ENCODE measurements at regions not wholly inside any gene's neighbourhood (a gene's known extent, or its start where the extent isn't known, plus 50 kb on each side); places are given as distances from the start of the nearest gene placed in this dataset.

DNA sequence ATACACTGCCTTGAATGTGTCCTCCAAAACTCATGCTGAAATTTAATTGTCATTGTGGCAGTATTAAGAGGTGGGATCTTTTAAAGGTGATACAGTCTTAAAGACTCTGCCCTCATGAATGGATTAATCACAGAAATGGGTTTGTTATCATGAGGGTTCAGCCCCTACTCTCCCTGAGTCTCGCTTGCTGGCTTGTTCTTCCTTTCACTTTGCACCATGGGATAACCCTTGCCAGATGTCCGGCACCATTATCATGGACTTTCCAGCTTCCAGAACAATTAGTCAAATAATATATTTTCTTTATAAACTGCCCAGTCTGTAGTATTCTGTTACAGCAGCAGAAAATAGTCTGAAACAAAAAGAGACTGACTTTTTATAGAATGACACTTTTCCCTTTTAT is 67.9 kb upstream of the TENT5A start:
- TF ChIP-seq, protein P1, sequence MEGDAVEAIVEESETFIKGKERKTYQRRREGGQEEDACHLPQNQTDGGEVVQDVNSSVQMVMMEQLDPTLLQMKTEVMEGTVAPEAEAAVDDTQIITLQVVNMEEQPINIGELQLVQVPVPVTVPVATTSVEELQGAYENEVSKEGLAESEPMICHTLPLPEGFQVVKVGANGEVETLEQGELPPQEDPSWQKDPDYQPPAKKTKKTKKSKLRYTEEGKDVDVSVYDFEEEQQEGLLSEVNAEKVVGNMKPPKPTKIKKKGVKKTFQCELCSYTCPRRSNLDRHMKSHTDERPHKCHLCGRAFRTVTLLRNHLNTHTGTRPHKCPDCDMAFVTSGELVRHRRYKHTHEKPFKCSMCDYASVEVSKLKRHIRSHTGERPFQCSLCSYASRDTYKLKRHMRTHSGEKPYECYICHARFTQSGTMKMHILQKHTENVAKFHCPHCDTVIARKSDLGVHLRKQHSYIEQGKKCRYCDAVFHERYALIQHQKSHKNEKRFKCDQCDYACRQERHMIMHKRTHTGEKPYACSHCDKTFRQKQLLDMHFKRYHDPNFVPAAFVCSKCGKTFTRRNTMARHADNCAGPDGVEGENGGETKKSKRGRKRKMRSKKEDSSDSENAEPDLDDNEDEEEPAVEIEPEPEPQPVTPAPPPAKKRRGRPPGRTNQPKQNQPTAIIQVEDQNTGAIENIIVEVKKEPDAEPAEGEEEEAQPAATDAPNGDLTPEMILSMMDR (conservative IDR thresholded peaks at IDR 0.05; ENCODE audit: low read depth, low read length) = no peak
- TF ChIP-seq EZH2phosphoT487 (IDR thresholded peaks at IDR 0.05; ENCODE audit: borderline replicate concordance, low read length) = no peak
- no peak for TF ChIP-seq EZH2 (IDR thresholded peaks at IDR 0.05; ENCODE audit: low read length, unreplicated experiment)
